ENCODE measurements at regions not wholly inside any gene's neighbourhood (a gene's known extent, or its start where the extent isn't known, plus 50 kb on each side); places are given as distances from the start of the nearest gene placed in this dataset.
"Not testable (repeated sequence)": the region's sequence is repeated elsewhere in the genome, so short reads cannot be mapped to it uniquely, and the experiment has no call there.

GRCh38 chrX:40949071-40949470, 136.2 kb upstream of the USP9X start:
- no peak for TF ChIP-seq CTCF (IDR thresholded peaks at IDR 0.05; ENCODE audit: low read depth, low read length)
- H3K4me3 ChIP-seq (ENCODE audit: low read depth, low read length) = no peak overlapping the region
- DNase-seq (ENCODE audit: low read depth) = no peak

- no peak overlapping the region for H3K4me3 ChIP-seq (ENCODE audit: low read depth, low read length)
- TF ChIP-seq MYC (IDR thresholded peaks at IDR 0.05; ENCODE audit: low read depth, low read length) = no peak
- TF ChIP-seq POLR2A (IDR thresholded peaks at IDR 0.05; ENCODE audit: extremely low read depth, insufficient read length) = no peak
- TF ChIP-seq CTCF (IDR thresholded peaks at IDR 0.05; ENCODE audit: low read depth, low read length) = no peak
- TF ChIP-seq MAX (IDR thresholded peaks at IDR 0.05; ENCODE audit: low read depth, low read length) = no peak
- DNase-seq (ENCODE audit: low read depth) = no peak
These were observed 134.7 kb upstream of the USP9X start for GRCh38 chrX:40950546-40950945.

- DNase-seq (ENCODE audit: low read depth) = not testable (repeated sequence)
These were observed 133.8 kb upstream of the USP9X start for GRCh38 chrX:40951407-40951806.

GRCh38 chrX:40952855-40953254, 132.4 kb upstream of the USP9X start:
- no peak for TF ChIP-seq MAX (IDR thresholded peaks at IDR 0.05; ENCODE audit: low read depth, low read length)
- no peak for TF ChIP-seq MYC (IDR thresholded peaks at IDR 0.05; ENCODE audit: low read depth, low read length)
- no peak for TF ChIP-seq CTCF (IDR thresholded peaks at IDR 0.05; ENCODE audit: low read depth, low read length)
- TF ChIP-seq POLR2A (IDR thresholded peaks at IDR 0.05; ENCODE audit: extremely low read depth, insufficient read length) = no peak

More at GRCh38 chrX:40951407-40951806, 133.8 kb upstream of the USP9X start:
- not testable (repeated sequence) for H3K4me3 ChIP-seq (ENCODE audit: low read depth, low read length)

GRCh38 chrX:40953369-40953768, 131.9 kb upstream of the USP9X start:
- no peak overlapping the region for H3K4me3 ChIP-seq (ENCODE audit: low read depth, low read length)
- TF ChIP-seq POLR2A (IDR thresholded peaks at IDR 0.05; ENCODE audit: extremely low read depth, insufficient read length) (no peak), MAX (IDR thresholded peaks at IDR 0.05; ENCODE audit: low read depth, low read length) (no peak), MYC (IDR thresholded peaks at IDR 0.05; ENCODE audit: low read depth, low read length) (no peak), CTCF (IDR thresholded peaks at IDR 0.05; ENCODE audit: low read depth, low read length) (no peak)
- peak; percentile 15 for DNase-seq (ENCODE audit: low read depth)

More at GRCh38 chrX:40952855-40953254, 132.4 kb upstream of the USP9X start:
- H3K4me3 ChIP-seq (ENCODE audit: low read depth, low read length) = no peak overlapping the region
- peak; percentile 6 for DNase-seq (ENCODE audit: low read depth)

GRCh38 chrX:40960041-40960440, 125.2 kb upstream of the USP9X start:
- no peak for DNase-seq (ENCODE audit: low read depth)
- TF ChIP-seq MYC (IDR thresholded peaks at IDR 0.05; ENCODE audit: low read depth, low read length) (no peak), CTCF (IDR thresholded peaks at IDR 0.05; ENCODE audit: low read depth, low read length) (no peak), MAX (IDR thresholded peaks at IDR 0.05; ENCODE audit: low read depth, low read length) (no peak), POLR2A (IDR thresholded peaks at IDR 0.05; ENCODE audit: extremely low read depth, insufficient read length) (no peak)
- H3K4me3 ChIP-seq (ENCODE audit: low read depth, low read length) = no peak overlapping the region

All from NB4 (cell line).